ENCODE measurements at regions not wholly inside any gene's neighbourhood (a gene's known extent, or its start where the extent isn't known, plus 50 kb on each side); places are given as distances from the start of the nearest gene placed in this dataset.

DNA sequence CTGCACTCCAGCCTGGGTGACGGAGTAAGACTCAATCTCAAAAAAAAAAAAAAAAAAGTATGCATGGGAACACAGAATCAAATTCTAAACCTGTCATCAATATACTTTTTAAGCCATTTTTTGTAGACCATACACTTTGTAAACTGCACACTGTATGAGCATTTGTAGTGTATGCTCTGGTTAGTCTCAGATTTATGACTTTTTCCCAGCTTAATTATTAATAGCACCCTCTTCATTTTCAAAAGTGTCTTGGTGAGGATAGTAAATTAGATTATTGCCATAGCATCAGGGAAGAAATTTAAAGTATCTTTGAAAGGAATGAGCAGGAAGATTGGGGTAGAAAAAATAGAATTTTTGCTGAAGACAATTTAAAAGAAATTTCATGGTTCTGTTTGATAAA, 330.8 kb upstream of the RSPO3 start:
- Histone ChIP-seq H4K20me1 (ENCODE audit: insufficient read depth, low read length) (no peaks in the 10 kb centered on the region), H3K4me2 (ENCODE audit: low read length) (no peak overlapping the region), H2AFZ (ENCODE audit: low read depth, low read length) (no peak overlapping the region), H3K36me3 (ENCODE audit: insufficient read depth, low read length) (no peaks in the 10 kb centered on the region), H3K27me3 (ENCODE audit: insufficient read depth, low read length) (no peaks in the 10 kb centered on the region), H3K4me1 (ENCODE audit: insufficient read depth, low read length) (no peaks in the 10 kb centered on the region), H3K27ac (ENCODE audit: low read depth, low read length) (no peak overlapping the region), H3K9ac (ENCODE audit: low read length) (no peak overlapping the region), H3K79me2 (ENCODE audit: insufficient read depth, low read length) (no peaks in the 10 kb centered on the region), H3K4me3 (ENCODE audit: insufficient read depth, low read depth, low read length) (no peak overlapping the region), H3K9me3 (ENCODE audit: insufficient read depth, low read depth, low read length) (no peaks in the 10 kb centered on the region)
- no peak for FAIRE-seq
- Mint-ChIP-seq H3K4me3 (ENCODE audit: unreplicated experiment) (no peak overlapping the region), H3K27ac (ENCODE audit: unreplicated experiment) (no peak overlapping the region), H3K27me3 (ENCODE audit: low read depth, unreplicated experiment) (peaks cover 2% of the 10 kb centered on the region), H3K36me3 (ENCODE audit: low read depth, unreplicated experiment) (no peaks in the 10 kb centered on the region), H3K4me1 (ENCODE audit: low read depth, unreplicated experiment) (no peaks in the 10 kb centered on the region), H3K9me3 (ENCODE audit: unreplicated experiment) (no peaks in the 10 kb centered on the region)
- no peak for DNase-seq (ENCODE audit: low read depth)
- no peak for TF ChIP-seq EZH2 (IDR thresholded peaks at IDR 0.05; ENCODE audit: insufficient read depth, low read length)
- TF ChIP-seq, protein P1, sequence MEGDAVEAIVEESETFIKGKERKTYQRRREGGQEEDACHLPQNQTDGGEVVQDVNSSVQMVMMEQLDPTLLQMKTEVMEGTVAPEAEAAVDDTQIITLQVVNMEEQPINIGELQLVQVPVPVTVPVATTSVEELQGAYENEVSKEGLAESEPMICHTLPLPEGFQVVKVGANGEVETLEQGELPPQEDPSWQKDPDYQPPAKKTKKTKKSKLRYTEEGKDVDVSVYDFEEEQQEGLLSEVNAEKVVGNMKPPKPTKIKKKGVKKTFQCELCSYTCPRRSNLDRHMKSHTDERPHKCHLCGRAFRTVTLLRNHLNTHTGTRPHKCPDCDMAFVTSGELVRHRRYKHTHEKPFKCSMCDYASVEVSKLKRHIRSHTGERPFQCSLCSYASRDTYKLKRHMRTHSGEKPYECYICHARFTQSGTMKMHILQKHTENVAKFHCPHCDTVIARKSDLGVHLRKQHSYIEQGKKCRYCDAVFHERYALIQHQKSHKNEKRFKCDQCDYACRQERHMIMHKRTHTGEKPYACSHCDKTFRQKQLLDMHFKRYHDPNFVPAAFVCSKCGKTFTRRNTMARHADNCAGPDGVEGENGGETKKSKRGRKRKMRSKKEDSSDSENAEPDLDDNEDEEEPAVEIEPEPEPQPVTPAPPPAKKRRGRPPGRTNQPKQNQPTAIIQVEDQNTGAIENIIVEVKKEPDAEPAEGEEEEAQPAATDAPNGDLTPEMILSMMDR (IDR thresholded peaks at IDR 0.05; ENCODE audit: insufficient read depth, low read depth, low read length): no peak

DNA sequence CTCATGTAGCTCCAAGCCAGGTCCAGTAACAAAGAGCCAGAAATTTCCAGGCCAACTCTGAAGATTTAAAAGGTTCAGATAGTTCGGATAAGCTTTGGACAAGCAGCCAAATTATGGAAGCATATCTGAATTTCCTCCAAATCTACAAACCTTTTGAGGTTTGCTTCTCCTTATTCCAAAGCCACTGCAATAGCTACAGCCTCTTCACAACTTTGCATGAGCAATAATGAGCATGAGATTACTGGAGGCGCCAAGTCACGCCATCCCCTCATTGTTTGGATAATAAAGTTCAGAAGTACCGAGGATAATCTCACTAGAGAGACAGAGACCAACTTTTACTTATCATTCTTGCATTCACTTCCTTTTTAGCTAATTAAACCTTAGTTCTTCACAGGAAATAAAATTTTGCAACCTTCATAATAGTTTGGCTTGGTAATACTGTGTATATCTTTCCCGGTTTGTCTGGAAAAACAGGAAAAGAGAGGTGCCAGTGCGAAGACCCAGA, 329.6 kb upstream of the RSPO3 start:
- no peaks in the 10 kb centered on the region for H3K9me3 Mint-ChIP-seq (ENCODE audit: unreplicated experiment)
- H3K27ac Mint-ChIP-seq (ENCODE audit: unreplicated experiment): no peak overlapping the region
- Histone ChIP-seq H3K79me2 (ENCODE audit: insufficient read depth, low read length) (no peaks in the 10 kb centered on the region), H3K9me3 (ENCODE audit: insufficient read depth, low read depth, low read length) (no peaks in the 10 kb centered on the region), H3K4me1 (ENCODE audit: insufficient read depth, low read length) (no peaks in the 10 kb centered on the region), H3K9ac (ENCODE audit: low read length) (no peak overlapping the region), H3K36me3 (ENCODE audit: insufficient read depth, low read length) (no peaks in the 10 kb centered on the region), H3K27ac (ENCODE audit: low read depth, low read length) (no peak overlapping the region), H3K4me3 (ENCODE audit: insufficient read depth, low read depth, low read length) (no peak overlapping the region), H2AFZ (ENCODE audit: low read depth, low read length) (no peak overlapping the region), H3K4me2 (ENCODE audit: low read length) (no peak overlapping the region), H4K20me1 (ENCODE audit: insufficient read depth, low read length) (no peaks in the 10 kb centered on the region), H3K27me3 (ENCODE audit: insufficient read depth, low read length) (no peaks in the 10 kb centered on the region)
- H3K27me3 Mint-ChIP-seq (ENCODE audit: low read depth, unreplicated experiment): peaks cover 2% of the 10 kb centered on the region
- TF ChIP-seq EZH2 (IDR thresholded peaks at IDR 0.05; ENCODE audit: insufficient read depth, low read length): no peak
- TF ChIP-seq, protein P1 (IDR thresholded peaks at IDR 0.05; ENCODE audit: insufficient read depth, low read depth, low read length): no peak
- H3K4me1 Mint-ChIP-seq (ENCODE audit: low read depth, unreplicated experiment): no peaks in the 10 kb centered on the region
- H3K4me3 Mint-ChIP-seq (ENCODE audit: unreplicated experiment): no peak overlapping the region
- no peaks in the 10 kb centered on the region for H3K36me3 Mint-ChIP-seq (ENCODE audit: low read depth, unreplicated experiment)
- DNase-seq (ENCODE audit: low read depth) (no peak), FAIRE-seq (no peak)

DNA sequence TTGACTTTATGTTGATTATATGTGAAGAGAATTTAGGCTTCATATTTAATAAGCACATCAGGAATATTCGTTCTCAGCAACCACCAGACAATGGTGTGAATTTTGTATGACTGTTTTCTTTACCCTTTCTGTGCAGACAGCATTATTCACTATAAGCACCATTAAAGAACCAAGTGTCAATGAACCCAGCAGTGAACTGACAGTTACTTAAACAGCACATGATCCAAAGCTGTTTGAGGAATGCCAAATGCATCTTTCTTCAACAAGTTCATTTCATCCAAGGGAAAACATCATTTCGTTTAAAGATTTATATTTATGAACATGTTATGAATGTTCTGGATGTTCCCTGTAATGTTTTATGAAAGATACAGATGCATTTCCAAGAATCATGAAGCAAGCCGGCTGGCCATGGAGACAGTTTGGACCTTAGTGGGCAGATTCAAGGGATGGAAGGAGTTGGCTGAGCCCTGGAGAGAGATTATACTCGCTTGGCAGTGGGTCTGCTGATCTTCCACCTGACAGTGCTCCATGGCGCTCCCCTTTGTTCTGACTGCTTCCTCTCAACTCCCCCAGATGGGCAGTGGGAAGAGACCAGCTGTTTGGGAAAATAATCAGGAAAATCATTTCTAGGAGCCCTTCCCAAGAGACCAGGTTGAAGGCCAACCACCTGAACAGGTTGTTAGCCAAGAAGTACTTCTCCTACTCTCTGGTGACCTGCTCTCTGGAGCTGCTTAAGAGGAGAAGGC, 326.0 kb upstream of the RSPO3 start:
- no peaks in the 10 kb centered on the region for H3K4me1 ChIP-seq (ENCODE audit: insufficient read depth, low read length)
- no peak overlapping the region for H3K4me3 ChIP-seq (ENCODE audit: insufficient read depth, low read depth, low read length)
- no peak overlapping the region for H2AFZ ChIP-seq (ENCODE audit: low read depth, low read length)
- H3K27ac Mint-ChIP-seq (ENCODE audit: unreplicated experiment): no peak overlapping the region
- no peaks in the 10 kb centered on the region for H3K27me3 ChIP-seq (ENCODE audit: insufficient read depth, low read length)
- no peaks in the 10 kb centered on the region for H3K4me1 Mint-ChIP-seq (ENCODE audit: low read depth, unreplicated experiment)
- H3K9me3 ChIP-seq (ENCODE audit: insufficient read depth, low read depth, low read length): no peaks in the 10 kb centered on the region
- H3K27me3 Mint-ChIP-seq (ENCODE audit: low read depth, unreplicated experiment): no peaks in the 10 kb centered on the region
- FAIRE-seq (no peak), DNase-seq (ENCODE audit: low read depth) (no peak)
- no peak overlapping the region for H3K9ac ChIP-seq (ENCODE audit: low read length)
- no peaks in the 10 kb centered on the region for H3K79me2 ChIP-seq (ENCODE audit: insufficient read depth, low read length)
- no peak overlapping the region for H3K27ac ChIP-seq (ENCODE audit: low read depth, low read length)
- no peak overlapping the region for H3K4me3 Mint-ChIP-seq (ENCODE audit: unreplicated experiment)
- no peaks in the 10 kb centered on the region for H3K9me3 Mint-ChIP-seq (ENCODE audit: unreplicated experiment)
- H3K36me3 ChIP-seq (ENCODE audit: insufficient read depth, low read length): no peaks in the 10 kb centered on the region
- no peak for TF ChIP-seq EZH2 (IDR thresholded peaks at IDR 0.05; ENCODE audit: insufficient read depth, low read length)
- TF ChIP-seq, protein P1 (IDR thresholded peaks at IDR 0.05; ENCODE audit: insufficient read depth, low read depth, low read length): no peak
- H3K36me3 Mint-ChIP-seq (ENCODE audit: low read depth, unreplicated experiment): no peaks in the 10 kb centered on the region
- no peaks in the 10 kb centered on the region for H4K20me1 ChIP-seq (ENCODE audit: insufficient read depth, low read length)
- no peak overlapping the region for H3K4me2 ChIP-seq (ENCODE audit: low read length)
